ENCODE measurements at regions not wholly inside any gene's neighbourhood (a gene's known extent, or its start where the extent isn't known, plus 50 kb on each side); places are given as distances from the start of the nearest gene placed in this dataset.

GRCh38 chr4:178196751-178197374 lies 754.6 kb upstream of the AGA start:
- Histone ChIP-seq H3K4me3 (no peak overlapping the region), H3K27ac (no peak overlapping the region), H3K9me3 (peaks cover 0 to 10% (median 0%) of the 10 kb centered on the region in 11 donors), H3K27me3 (no peaks in the 10 kb centered on the region), H3K36me3 (no peaks in the 10 kb centered on the region), H3K4me1 (peaks cover 0 to 21% (median 8%) of the 10 kb centered on the region in 9 donors)
- DNase-seq (no peak), ATAC-seq (no peak)
- 76 to 77% methylated on average over 6 of the region's 6 CpGs for WGBS, 2 donors
- intact Hi-C loops (cut with DNase I) = no loop called here
- TF ChIP-seq CTCF (IDR thresholded peaks at IDR 0.05) = no peak

- Histone ChIP-seq H3K27me3 (no peaks in the 10 kb centered on the region), H3K36me3 (no peaks in the 10 kb centered on the region), H3K4me1 (peaks cover 0 to 21% (median 8%) of the 10 kb centered on the region in 9 donors), H3K9me3 (peaks cover 0 to 11% (median 0%) of the 10 kb centered on the region in 11 donors), H3K4me3 (no peak overlapping the region), H3K27ac (peak overlapping the region in 3 of 10 donors; percentile 15 to 31 (median 27))
- no peak for TF ChIP-seq CTCF (IDR thresholded peaks at IDR 0.05)
- ATAC-seq (peak in 5 of 8 donors; percentile 40 to 73 (median 59)), DNase-seq (no peak)
- intact Hi-C loops (cut with DNase I) = no loop called here
These were observed 756.5 kb upstream of the AGA start for GRCh38 chr4:178198691-178199090.

GRCh38 chr4:178202422-178202821 lies 760.2 kb upstream of the AGA start:
- no peaks in the 10 kb centered on the region for H3K27me3 ChIP-seq
- ATAC-seq (no peak), DNase-seq (no peak)
- peaks cover 0 to 26% (median 4%) of the 10 kb centered on the region in 11 donors for H3K9me3 ChIP-seq
- 71 to 87% methylated on average over 1 of the region's 1 CpG for WGBS, 2 donors
- peaks cover 0 to 17% (median 8%) of the 10 kb centered on the region in 9 donors for H3K4me1 ChIP-seq
- intact Hi-C loops (cut with DNase I) = no loop called here
- H3K27ac ChIP-seq = no peak overlapping the region
- H3K36me3 ChIP-seq = no peaks in the 10 kb centered on the region
- no peak for TF ChIP-seq CTCF (IDR thresholded peaks at IDR 0.05)
- H3K4me3 ChIP-seq = no peak overlapping the region

GRCh38 chr4:178205826-178206225 lies 763.6 kb upstream of the AGA start:
- no peak for DNase-seq
- no peak for TF ChIP-seq CTCF (IDR thresholded peaks at IDR 0.05)
- Histone ChIP-seq H3K9me3 (peaks cover 0 to 26% (median 4%) of the 10 kb centered on the region in 11 donors), H3K4me1 (no peaks in the 10 kb centered on the region), H3K27ac (no peak overlapping the region), H3K36me3 (no peaks in the 10 kb centered on the region), H3K4me3 (no peak overlapping the region), H3K27me3 (no peaks in the 10 kb centered on the region)
- 79 to 88% methylated on average over 1 of the region's 1 CpG for WGBS, 2 donors
- no peak for ATAC-seq
- intact Hi-C loops (cut with DNase I) = no loop called here
